AG04450 (cell line): ENCODE measurements at regions not wholly inside any gene's neighbourhood (a gene's known extent, or its start where the extent isn't known, plus 50 kb on each side); places are given as distances from the start of the nearest gene placed in this dataset.

Experiments
- CTCF ChIA-PET: fragments of 300-600, 350-600 bp; formaldehyde crosslinking; extraction: SDS; loops from one replicate; lab custom pipeline; 2022; ENCODE audit warnings: antibody characterized with exemption, inconsistent platforms; lab: Charles Lee
- POLR2A ChIA-PET: fragments of 350-600 bp; formaldehyde crosslinking; extraction: SDS; loops from one replicate; lab custom pipeline; 2021; ENCODE audit warnings: antibody characterized with exemption, inconsistent platforms; lab: Yijun Ruan, JAX
- DNase-seq: peaks from one replicate; pipeline ENCODE4 v3.0.0-alpha.2; 2011; ENCODE audit warnings: low read depth, low spot score
- H3K27ac ChIP-seq: one replicate; pipeline ENCODE4 v1.5.1; 2012; ENCODE audit warnings: low read depth, low read length, control low read depth
- H3K27me3 ChIP-seq: one replicate; pipeline ENCODE4 v1.6.0; 2012; ENCODE audit warnings: low read length; ENCODE audit not compliant: control insufficient read depth, insufficient read depth
- H3K4me3 ChIP-seq: 2 replicates; pipeline ENCODE4 v1.5.1; 2011; ENCODE audit warnings: mild to moderate bottlenecking, low read depth, low read length, control low read depth
- H3K9me3 ChIP-seq: 2 replicates; pipeline ENCODE4 v1.5.1; 2012; ENCODE audit warnings: low read length; ENCODE audit not compliant: control insufficient read depth, insufficient read depth
- CTCF ChIP-seq: IDR thresholded peaks from 2 replicates; pipeline ENCODE4 v1.5.1; 2011; ENCODE audit warnings: low read depth, low read length, control low read depth, inconsistent platforms

GRCh38 chr12:66942741-66943465, 264.0 kb upstream of the GRIP1 start:
- POLR2A ChIA-PET: no interaction called here
- Histone ChIP-seq H3K27me3 (no peaks in the 10 kb centered on the region), H3K4me3 (no peak overlapping the region), H3K9me3 (no peaks in the 10 kb centered on the region), H3K27ac (no peak overlapping the region)
- CTCF ChIA-PET: no interaction called here
- TF ChIP-seq CTCF: no peak
- no peak for DNase-seq

- CTCF ChIA-PET: no interaction called here
- no peak for TF ChIP-seq CTCF
Observed at GRCh38 chr12:66944365-66944764, 265.5 kb upstream of the GRIP1 start.

GRCh38 chr12:66945189-66945817, 266.4 kb upstream of the GRIP1 start:
- CTCF ChIA-PET: no interaction called here
- no peak for DNase-seq
- H3K27me3 ChIP-seq: no peaks in the 10 kb centered on the region
- no peak for TF ChIP-seq CTCF
- no peak overlapping the region for H3K27ac ChIP-seq
- no peaks in the 10 kb centered on the region for H3K9me3 ChIP-seq
- no peak overlapping the region for H3K4me3 ChIP-seq
- POLR2A ChIA-PET: no interaction called here

More at GRCh38 chr12:66944365-66944764, 265.5 kb upstream of the GRIP1 start:
- no peak for DNase-seq
- H3K4me3 ChIP-seq: no peak overlapping the region
- POLR2A ChIA-PET: no interaction called here
- H3K27me3 ChIP-seq: no peaks in the 10 kb centered on the region
- H3K9me3 ChIP-seq: no peaks in the 10 kb centered on the region
- peak overlapping the region; percentile 11 for H3K27ac ChIP-seq

GRCh38 chr12:66947119-66947518, 268.2 kb upstream of the GRIP1 start:
- Histone ChIP-seq H3K4me3 (no peak overlapping the region), H3K27ac (no peak overlapping the region), H3K27me3 (no peaks in the 10 kb centered on the region), H3K9me3 (no peaks in the 10 kb centered on the region)
- TF ChIP-seq CTCF: no peak
- no peak for DNase-seq
- ChIA-PET POLR2A (no interaction called here), CTCF (interaction anchor here (0.6 kb wide), 1 partner anchor 138 kb away, joined by 4 read pairs; no protein-coding TSS in a partner anchor)

GRCh38 chr12:66952668-66953067, 273.8 kb upstream of the GRIP1 start:
- Histone ChIP-seq H3K9me3 (no peaks in the 10 kb centered on the region), H3K27me3 (no peaks in the 10 kb centered on the region), H3K27ac (no peak overlapping the region), H3K4me3 (no peak overlapping the region)
- CTCF ChIA-PET: no interaction called here
- POLR2A ChIA-PET: no interaction called here
- TF ChIP-seq CTCF: no peak
- DNase-seq: no peak
